IMR-90 (cell line): ENCODE measurements at regions not wholly inside any gene's neighbourhood (a gene's known extent, or its start where the extent isn't known, plus 50 kb on each side); places are given as distances from the start of the nearest gene placed in this dataset.
A peak's percentile ranks its signal among the peaks of the same experiment; 100 is the strongest.

Experiments
- ATAC-seq: fragments of 200-7000 bp; cut with Tn5 transposase; 2 replicates; pipeline ENCODE4 v1.9.1; 2020; ENCODE audit warnings: low read depth, mild to moderate bottlenecking, moderate library complexity
- BruUV-seq: library from RNA; stranded (reverse); fragments of 400-500 nt; replicated peaks from 2 replicates; lab custom pipeline; 2021; lab: Mats Ljungman, UMichigan
- CTCF ChIA-PET: fragments of 300-600 bp; formaldehyde crosslinking; extraction: SDS; loops from one replicate; lab custom pipeline; 2021; ENCODE audit warnings: antibody characterized with exemption; lab: Yijun Ruan, JAX
- POLR2A ChIA-PET: fragments of 300-600 bp; sonication (Branson Sonifier 250); formaldehyde crosslinking; loops from one replicate; lab custom pipeline; 2022; ENCODE audit warnings: antibody characterized with exemption; ENCODE audit not compliant: unreplicated experiment; lab: Charles Lee
- DNase-seq: peaks from one replicate; pipeline ENCODE4 v3.0.0; 2013
- H2AFZ ChIP-seq: replicated peaks from 2 replicates; pipeline ENCODE3; 2013; ENCODE audit warnings: low read length, mild to moderate bottlenecking; ENCODE audit not compliant: poor library complexity
- H2AK5ac ChIP-seq: 2 replicates; pipeline ENCODE4 v1.6.1; 2013; ENCODE audit warnings: low read depth, low read length, inconsistent platforms
- H2AK9ac ChIP-seq: replicated peaks from 2 replicates; pipeline ENCODE3; 2013; ENCODE audit warnings: mild to moderate bottlenecking, low read depth, low read length, moderate library complexity; ENCODE audit not compliant: poor library complexity
- H2BK120ac ChIP-seq: 2 replicates; pipeline ENCODE4 v1.6.1; 2013; ENCODE audit warnings: low read depth, low read length, inconsistent platforms
- H2BK15ac ChIP-seq: 3 replicates; pipeline ENCODE4 v1.6.1; 2013; ENCODE audit warnings: low read depth, low read length, inconsistent platforms
- H2BK20ac ChIP-seq: 2 replicates; pipeline ENCODE4 v1.6.1; 2013; ENCODE audit warnings: low read depth, mild to moderate bottlenecking, inconsistent platforms, low read length, moderate library complexity
- H2BK5ac ChIP-seq: 2 replicates; pipeline ENCODE4 v1.6.1; 2013; ENCODE audit warnings: mild to moderate bottlenecking, low read depth, low read length, inconsistent platforms; ENCODE audit not compliant: poor library complexity, severe bottlenecking
- H3K14ac ChIP-seq: replicated peaks from 2 replicates; pipeline ENCODE4 v1.6.1; 2013; ENCODE audit warnings: low read depth, low read length, inconsistent platforms
- H3K18ac ChIP-seq: 2 replicates; pipeline ENCODE4 v1.6.1; 2013; ENCODE audit warnings: low read depth, low read length, control low read depth
- H3K23ac ChIP-seq: 2 replicates; pipeline ENCODE4 v1.6.1; 2013; ENCODE audit warnings: low read depth, low read length, inconsistent platforms
- H3K27ac ChIP-seq: 2 replicates; pipeline ENCODE4 v1.5.1; 2013; ENCODE audit warnings: mild to moderate bottlenecking, control low read depth, low read length; ENCODE audit not compliant: insufficient read depth
- H3K27me3 ChIP-seq: 2 replicates; pipeline ENCODE4 v1.6.1; 2013; ENCODE audit warnings: low read length; ENCODE audit not compliant: control insufficient read depth, insufficient read depth
- H3K36me3 ChIP-seq: 2 replicates; pipeline ENCODE4 v1.6.1; 2013; ENCODE audit warnings: low read length, mixed read lengths; ENCODE audit not compliant: control insufficient read depth, insufficient read depth
- H3K4ac ChIP-seq: 2 replicates; pipeline ENCODE4 v1.6.1; 2013; ENCODE audit warnings: low read depth, low read length, inconsistent platforms
- H3K4me1 ChIP-seq: 2 replicates; pipeline ENCODE4 v1.6.1; 2013; ENCODE audit warnings: low read length, mixed read lengths; ENCODE audit not compliant: control insufficient read depth, insufficient read depth
- H3K4me2 ChIP-seq: 2 replicates; pipeline ENCODE4 v1.6.1; 2013; ENCODE audit warnings: low read depth, mild to moderate bottlenecking, control low read depth, low read length, moderate library complexity
- H3K4me3 ChIP-seq: 2 replicates; pipeline ENCODE4 v1.5.1; 2013; ENCODE audit warnings: low read depth, mild to moderate bottlenecking, control low read depth, low read length, moderate library complexity; ENCODE audit not compliant: insufficient read depth
- H3K56ac ChIP-seq: 2 replicates; pipeline ENCODE4 v1.6.1; 2013; ENCODE audit warnings: low read length, inconsistent platforms; ENCODE audit not compliant: insufficient read depth; ENCODE audit errors: extremely low read depth
- H3K79me1 ChIP-seq, 2 experiments: 2 replicates each; pipeline ENCODE4 v1.6.1; 2013; ENCODE audit warnings: low read length in 2 of 2, inconsistent platforms in 1 of 2, low read depth in 1 of 2
- H3K9ac ChIP-seq: 2 replicates; pipeline ENCODE4 v1.6.1; 2013; ENCODE audit warnings: low read depth, low read length, control low read depth
- H3K9me1 ChIP-seq: 2 replicates; pipeline ENCODE4 v1.6.1; 2013; ENCODE audit warnings: low read length, inconsistent platforms; ENCODE audit not compliant: insufficient read depth
- H3K9me3 ChIP-seq: 2 replicates; pipeline ENCODE4 v1.6.1; 2013; ENCODE audit warnings: low read length; ENCODE audit not compliant: control insufficient read depth, insufficient read depth
- H4K20me1 ChIP-seq: 2 replicates; pipeline ENCODE4 v1.6.1; 2013; ENCODE audit warnings: low read length, inconsistent platforms; ENCODE audit not compliant: insufficient read depth
- H4K5ac ChIP-seq: 2 replicates; pipeline ENCODE4 v1.6.1; 2013; ENCODE audit warnings: mild to moderate bottlenecking, low read depth, low read length, control low read depth
- H4K8ac ChIP-seq, 2 experiments: 2 replicates each; pipeline ENCODE4 v1.6.1; 2013; ENCODE audit warnings: low read depth in 2 of 2, low read length in 2 of 2, control low read depth in 1 of 2, inconsistent platforms in 1 of 2
- H4K91ac ChIP-seq: 2 replicates; pipeline ENCODE4 v1.6.1; 2013; ENCODE audit warnings: low read depth, low read length, inconsistent platforms; ENCODE audit not compliant: insufficient read depth
- BHLHE40 ChIP-seq: fragments of 150-350 bp; IDR thresholded peaks from 2 replicates; pipeline ENCODE4 v1.6.1; 2016; ENCODE audit warnings: mild to moderate bottlenecking, low read depth, low read length
- CEBPB ChIP-seq: IDR thresholded peaks from 2 replicates; pipeline ENCODE4 v1.6.1; 2012; ENCODE audit warnings: low read depth, low read length, improper control_type of control experiment
- CHD1 ChIP-seq: IDR thresholded peaks from 2 replicates; pipeline ENCODE4 v1.6.1; 2012; ENCODE audit warnings: low read depth, low read length, improper control_type of control experiment
- FOS ChIP-seq: fragments of 150-350 bp; IDR thresholded peaks from 2 replicates; pipeline ENCODE4 v1.6.1; 2016; ENCODE audit warnings: low read depth, low read length
- MAFK ChIP-seq: IDR thresholded peaks from 2 replicates; pipeline ENCODE4 v1.6.1; 2012; ENCODE audit warnings: low read depth, low read length, improper control_type of control experiment
- MAZ ChIP-seq: IDR thresholded peaks from 2 replicates; pipeline ENCODE4 v1.6.1; 2012; ENCODE audit warnings: low read depth, mild to moderate bottlenecking, low read length, improper control_type of control experiment, moderate library complexity, borderline replicate concordance
- MXI1 ChIP-seq: IDR thresholded peaks from 2 replicates; pipeline ENCODE4 v1.6.1; 2012; ENCODE audit warnings: low read depth, mild to moderate bottlenecking, low read length, moderate library complexity, borderline replicate concordance
- NFE2L2 ChIP-seq: fragments of 150-350 bp; IDR thresholded peaks from 2 replicates; pipeline ENCODE4 v1.6.1; 2016; ENCODE audit warnings: low read depth, mild to moderate bottlenecking, low read length
- POLR2A ChIP-seq: IDR thresholded peaks from 2 replicates; pipeline ENCODE4 v1.6.1; 2012; ENCODE audit warnings: mild to moderate bottlenecking, low read depth, low read length
- RAD21 ChIP-seq: IDR thresholded peaks from 2 replicates; pipeline ENCODE4 v1.6.1; 2012; ENCODE audit warnings: low read length, improper control_type of control experiment
- RCOR1 ChIP-seq: IDR thresholded peaks from 2 replicates; pipeline ENCODE4 v1.6.1; 2012; ENCODE audit warnings: mild to moderate bottlenecking, low read length, improper control_type of control experiment; ENCODE audit not compliant: insufficient replicate concordance
- RFX5 ChIP-seq: IDR thresholded peaks from 2 replicates; pipeline ENCODE4 v1.8.0; 2012; ENCODE audit warnings: low read depth, mild to moderate bottlenecking, low read length, moderate library complexity
- SMC3 ChIP-seq: fragments of 150-350 bp; IDR thresholded peaks from 2 replicates; pipeline ENCODE4 v1.6.1; 2016; ENCODE audit warnings: low read depth, mild to moderate bottlenecking, antibody characterized with exemption, low read length, moderate library complexity
- WGBS, 2 experiments: methylation state at CpG; one replicate each; pipeline versions ENCODE4 v1.1.5 to v1.1.7; 2013; ENCODE audit warnings: missing lambda C conversion rate in 2 of 2; ENCODE audit not compliant: insufficient read length in 1 of 2; ENCODE audit errors: extremely low coverage in 2 of 2; 5-methylcytosine and 5-hydroxymethylcytosine counted together
- dilution Hi-C: fragments of 300-500 bp; cut with HindIII; formaldehyde crosslinking; loops from one replicate; pipeline ENCODE4 v1.14.3; 2018; ENCODE audit warnings: low sequenced_read_pairs; ENCODE audit not compliant: unreplicated experiment
- in situ Hi-C: fragments of 300-500 bp; cut with MboI; formaldehyde crosslinking; loops from 3 replicates; pipeline ENCODE4 v1.14.3; 2019; ENCODE audit warnings: low sequenced_read_pairs, inconsistent platforms, mixed read lengths
- intact Hi-C: fragments of 100-400 bp; cut with micrococcal nuclease; formaldehyde crosslinking; loops from 2 replicates; pipeline ENCODE4 v1.10.0; 2022
- TF ChIP-seq, protein P1 (sequence below): fragments of 150-350 bp; IDR thresholded peaks from 2 replicates; pipeline ENCODE4 v1.6.1; 2016; ENCODE audit warnings: low read depth, mild to moderate bottlenecking, low read length, moderate library complexity, borderline replicate concordance
- TF ChIP-seq, protein P2 (sequence below): conservative IDR thresholded peaks from 2 replicates; pipeline ENCODE4 v1.5.1; 2012; ENCODE audit warnings: mild to moderate bottlenecking, low read depth, low read length, improper control_type of control experiment
- TF ChIP-seq, protein P3 (sequence below): fragments of 150-350 bp; IDR thresholded peaks from 2 replicates; pipeline ENCODE4 v1.6.1; 2017; ENCODE audit warnings: mild to moderate bottlenecking, antibody characterized with exemption, low read length, low read depth

DNA sequence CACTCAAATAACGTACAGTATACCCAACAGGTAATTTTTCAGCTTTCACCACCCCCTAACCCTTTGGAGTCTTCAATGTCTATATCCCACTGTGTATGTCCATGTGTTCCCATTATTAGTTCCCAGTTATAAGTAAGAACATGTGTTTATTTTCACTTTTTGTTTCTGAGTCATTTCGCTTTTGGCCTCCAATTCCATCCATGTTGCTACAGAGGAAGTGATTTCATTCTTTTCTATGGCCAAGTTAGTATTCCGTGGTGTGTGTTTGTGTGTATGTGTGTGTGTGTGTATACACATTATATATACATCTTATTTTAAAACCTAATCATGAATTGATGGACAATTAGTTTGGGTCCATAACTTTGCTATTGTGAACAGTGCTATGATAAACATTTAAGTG lies 464.4 kb downstream of the CMPK2 start:
- Histone ChIP-seq H3K56ac (no peak overlapping the region), H2BK20ac (no peak overlapping the region), H2BK15ac (no peak overlapping the region), H2AFZ (no peak overlapping the region), H3K4ac (no peak overlapping the region), H3K23ac (no peak overlapping the region), H4K20me1 (no peaks in the 10 kb centered on the region), H3K79me1 (no peaks in the 10 kb centered on the region), H3K27me3 (no peaks in the 10 kb centered on the region), H3K14ac (no peak overlapping the region), H2AK9ac (no peak overlapping the region), H3K36me3 (no peaks in the 10 kb centered on the region), H4K8ac (no peak overlapping the region), H3K4me1 (no peaks in the 10 kb centered on the region), H2BK120ac (no peak overlapping the region), H3K4me2 (no peak overlapping the region), H3K9me3 (no peaks in the 10 kb centered on the region), H4K91ac (no peak overlapping the region), H3K27ac (no peak overlapping the region; the same call in 1 of the 2 replicates), H2BK5ac (no peak overlapping the region), H3K9me1 (no peaks in the 10 kb centered on the region), H4K5ac (no peak overlapping the region), H2AK5ac (no peak overlapping the region), H3K9ac (no peak overlapping the region), H3K4me3 (no peak overlapping the region), H3K18ac (no peak overlapping the region)
- no CpG with 5 or more reads among the region's 3 CpGs for WGBS, 2 experiments
- dilution Hi-C loops (no loop called here), in situ Hi-C loops (no loop called here), intact Hi-C loops (no loop called here)
- CTCF ChIA-PET, result no interaction called here
- no TSS peak for BruUV-seq
- DNase-seq, result peak; percentile 76
- ATAC-seq, result peak; percentile 37; the same call in 1 of the 2 replicates
- TF ChIP-seq POLR2A (no peak), NFE2L2 (no peak), CEBPB (no peak), BHLHE40 (no peak), CHD1 (no peak), RCOR1 (no peak), MXI1 (no peak), MAZ (no peak), SMC3 (no peak), FOS (no peak), MAFK (no peak), RAD21 (no peak), RFX5 (no peak)
- TF ChIP-seq, protein P1, sequence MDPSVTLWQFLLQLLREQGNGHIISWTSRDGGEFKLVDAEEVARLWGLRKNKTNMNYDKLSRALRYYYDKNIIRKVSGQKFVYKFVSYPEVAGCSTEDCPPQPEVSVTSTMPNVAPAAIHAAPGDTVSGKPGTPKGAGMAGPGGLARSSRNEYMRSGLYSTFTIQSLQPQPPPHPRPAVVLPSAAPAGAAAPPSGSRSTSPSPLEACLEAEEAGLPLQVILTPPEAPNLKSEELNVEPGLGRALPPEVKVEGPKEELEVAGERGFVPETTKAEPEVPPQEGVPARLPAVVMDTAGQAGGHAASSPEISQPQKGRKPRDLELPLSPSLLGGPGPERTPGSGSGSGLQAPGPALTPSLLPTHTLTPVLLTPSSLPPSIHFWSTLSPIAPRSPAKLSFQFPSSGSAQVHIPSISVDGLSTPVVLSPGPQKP, result no peak
- TF ChIP-seq, protein P2, sequence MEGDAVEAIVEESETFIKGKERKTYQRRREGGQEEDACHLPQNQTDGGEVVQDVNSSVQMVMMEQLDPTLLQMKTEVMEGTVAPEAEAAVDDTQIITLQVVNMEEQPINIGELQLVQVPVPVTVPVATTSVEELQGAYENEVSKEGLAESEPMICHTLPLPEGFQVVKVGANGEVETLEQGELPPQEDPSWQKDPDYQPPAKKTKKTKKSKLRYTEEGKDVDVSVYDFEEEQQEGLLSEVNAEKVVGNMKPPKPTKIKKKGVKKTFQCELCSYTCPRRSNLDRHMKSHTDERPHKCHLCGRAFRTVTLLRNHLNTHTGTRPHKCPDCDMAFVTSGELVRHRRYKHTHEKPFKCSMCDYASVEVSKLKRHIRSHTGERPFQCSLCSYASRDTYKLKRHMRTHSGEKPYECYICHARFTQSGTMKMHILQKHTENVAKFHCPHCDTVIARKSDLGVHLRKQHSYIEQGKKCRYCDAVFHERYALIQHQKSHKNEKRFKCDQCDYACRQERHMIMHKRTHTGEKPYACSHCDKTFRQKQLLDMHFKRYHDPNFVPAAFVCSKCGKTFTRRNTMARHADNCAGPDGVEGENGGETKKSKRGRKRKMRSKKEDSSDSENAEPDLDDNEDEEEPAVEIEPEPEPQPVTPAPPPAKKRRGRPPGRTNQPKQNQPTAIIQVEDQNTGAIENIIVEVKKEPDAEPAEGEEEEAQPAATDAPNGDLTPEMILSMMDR, result no peak
- TF ChIP-seq, protein P3, sequence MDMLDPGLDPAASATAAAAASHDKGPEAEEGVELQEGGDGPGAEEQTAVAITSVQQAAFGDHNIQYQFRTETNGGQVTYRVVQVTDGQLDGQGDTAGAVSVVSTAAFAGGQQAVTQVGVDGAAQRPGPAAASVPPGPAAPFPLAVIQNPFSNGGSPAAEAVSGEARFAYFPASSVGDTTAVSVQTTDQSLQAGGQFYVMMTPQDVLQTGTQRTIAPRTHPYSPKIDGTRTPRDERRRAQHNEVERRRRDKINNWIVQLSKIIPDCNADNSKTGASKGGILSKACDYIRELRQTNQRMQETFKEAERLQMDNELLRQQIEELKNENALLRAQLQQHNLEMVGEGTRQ, result no peak
- POLR2A ChIA-PET, result no interaction called here
